ENCODE measurements at regions not wholly inside any gene's neighbourhood (a gene's known extent, or its start where the extent isn't known, plus 50 kb on each side); places are given as distances from the start of the nearest gene placed in this dataset.

- no peaks in the 10 kb centered on the region for H3K9me3 ChIP-seq
- no peaks in the 10 kb centered on the region for H3K4me1 ChIP-seq
- no peak for DNase-seq
- 86% methylated on average over 5 of the region's 5 CpGs for WGBS (ENCODE audit: insufficient coverage, low coverage, low lambda C conversion rate, missing lambda C conversion rate)
- intact Hi-C loops (cut with DNase I): no loop called here
- H3K36me3 ChIP-seq: no peaks in the 10 kb centered on the region
- ATAC-seq: no peak
- H3K4me3 ChIP-seq: no peak overlapping the region
- TF ChIP-seq POLR2A (IDR thresholded peaks at IDR 0.05): no peak
- TF ChIP-seq CTCF (IDR thresholded peaks at IDR 0.05): no peak
- H3K27me3 ChIP-seq: no peaks in the 10 kb centered on the region
- H3K27ac ChIP-seq: no peak overlapping the region
Observed at GRCh38 chr10:5314840-5315239, 49.9 kb upstream of the UCN3 start.
